Gastroesophageal sphincter (tissue), 3 donors: ENCODE measurements at regions not wholly inside any gene's neighbourhood (a gene's known extent, or its start where the extent isn't known, plus 50 kb on each side); places are given as distances from the start of the nearest gene placed in this dataset.

ENCODE experiments used
- CTCF ChIP-seq, 4 experiments: fragments of 200-600 bp in 2 of 4; fragments of 450-650 bp in 2 of 4; sonication (generic) in 1 of 4; IDR thresholded peaks; one replicate each; pipeline ENCODE4 v1.5.1; 2017 to 2019; ENCODE audit warnings: antibody characterized with exemption in 4 of 4, mild to moderate bottlenecking in 2 of 4, moderate library complexity in 2 of 4
- EP300 ChIP-seq: sonication (generic); formaldehyde crosslinking; IDR thresholded peaks from one replicate; pipeline ENCODE4 v1.6.1; 2017; ENCODE audit warnings: antibody characterized with exemption, mild to moderate bottlenecking
- POLR2A ChIP-seq, 2 donors: fragments of 450-650 bp; IDR thresholded peaks; one replicate each; pipeline ENCODE4 v1.6.1; 2017; ENCODE audit warnings: antibody characterized with exemption in 2 of 2, mild to moderate bottlenecking in 2 of 2, moderate library complexity in 1 of 2
- POLR2AphosphoS5 ChIP-seq: sonication (generic); formaldehyde crosslinking; IDR thresholded peaks from one replicate; pipeline ENCODE4 v1.6.1; 2017; ENCODE audit warnings: antibody characterized with exemption

- no peak for TF ChIP-seq CTCF (IDR thresholded peaks at IDR 0.05)
- no peak for TF ChIP-seq EP300
- TF ChIP-seq POLR2A (IDR thresholded peaks at IDR 0.05): no peak
- no peak for TF ChIP-seq POLR2AphosphoS5
Observed at GRCh38 chr1:177424744-177425143, 254.0 kb downstream of the BRINP2 start.
